Mesodermal cell (in vitro differentiated cells): ENCODE measurements at regions not wholly inside any gene's neighbourhood (a gene's known extent, or its start where the extent isn't known, plus 50 kb on each side); places are given as distances from the start of the nearest gene placed in this dataset.

Source experiments
- H3K27ac ChIP-seq: 2 replicates; pipeline ENCODE4 v1.7.0; 2013; ENCODE audit warnings: mild to moderate bottlenecking, low read depth, low read length, moderate library complexity; ENCODE audit not compliant: severe bottlenecking
- H3K36me3 ChIP-seq: 2 replicates; pipeline ENCODE4 v1.7.1; 2013; ENCODE audit warnings: mild to moderate bottlenecking, low read length, moderate library complexity; ENCODE audit not compliant: control insufficient read depth, insufficient read depth
- H3K4me1 ChIP-seq: one replicate; pipeline ENCODE4 v1.7.1; 2013; ENCODE audit warnings: mild to moderate bottlenecking, low read length; ENCODE audit not compliant: insufficient read depth, control insufficient read depth, poor library complexity, severe bottlenecking
- H3K4me3 ChIP-seq: 2 replicates; pipeline ENCODE4 v1.7.0; 2013; ENCODE audit warnings: low read length, control low read depth, mild to moderate bottlenecking; ENCODE audit not compliant: insufficient read depth, poor library complexity, severe bottlenecking; ENCODE audit errors: extremely low read depth
- H3K9me3 ChIP-seq: 2 replicates; pipeline ENCODE4 v1.7.1; 2013; ENCODE audit warnings: mild to moderate bottlenecking, low read length, moderate library complexity; ENCODE audit not compliant: control insufficient read depth
- WGBS, 2 experiments: methylation state at CpG; one replicate each; pipeline ENCODE4 v1.1.5; 2013; ENCODE audit warnings: missing lambda C conversion rate in 2 of 2; ENCODE audit not compliant: insufficient coverage in 2 of 2; 5-methylcytosine and 5-hydroxymethylcytosine counted together

DNA sequence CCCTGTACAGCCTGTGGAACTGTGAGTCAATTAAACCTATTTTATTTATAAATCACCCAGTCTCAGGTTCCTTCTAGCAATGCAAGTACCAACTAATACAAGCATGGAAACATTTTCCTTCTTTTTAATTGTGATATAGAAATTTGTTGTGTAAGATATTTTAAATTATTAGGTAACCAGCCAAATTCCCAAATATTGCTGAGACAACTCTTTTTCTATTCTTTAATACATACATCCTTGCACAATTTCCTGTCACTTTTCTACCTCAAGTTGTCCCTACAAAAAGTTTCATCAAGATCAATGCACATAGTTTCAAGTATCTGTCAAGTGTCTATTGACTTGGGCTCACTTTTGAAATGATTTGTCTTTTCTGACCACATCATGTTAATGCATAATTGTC is 488.6 kb downstream of the ACTL7B start:
- Histone ChIP-seq H3K4me3 (no peak overlapping the region), H3K9me3 (no peaks in the 10 kb centered on the region), H3K36me3 (no peaks in the 10 kb centered on the region), H3K4me1 (no peaks in the 10 kb centered on the region), H3K27ac (no peak overlapping the region)

DNA sequence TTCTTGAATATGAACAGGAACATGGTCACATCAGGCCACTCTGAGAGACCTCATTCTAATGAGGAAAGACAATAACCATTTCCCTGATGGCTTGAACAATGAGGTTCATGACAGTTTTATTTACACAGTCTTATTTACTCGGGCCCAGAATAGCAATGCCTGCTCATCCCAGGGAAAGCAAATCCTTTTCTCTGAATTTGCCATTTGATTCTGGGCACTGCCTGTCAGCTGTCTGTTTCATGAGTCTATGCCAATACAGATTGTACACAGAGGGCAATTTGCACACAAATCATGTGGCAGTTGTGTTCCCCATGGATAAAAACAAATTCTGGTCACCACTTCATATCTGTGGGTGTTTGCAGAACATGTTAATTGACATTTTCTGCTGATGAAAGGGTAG is 492.5 kb downstream of the ACTL7B start:
- WGBS, 2 experiments = 86 to 100% methylated on average over 1 of the region's 1 CpG
- Histone ChIP-seq H3K4me3 (no peak overlapping the region), H3K4me1 (no peaks in the 10 kb centered on the region), H3K9me3 (no peaks in the 10 kb centered on the region), H3K36me3 (no peaks in the 10 kb centered on the region), H3K27ac (no peak overlapping the region)

DNA sequence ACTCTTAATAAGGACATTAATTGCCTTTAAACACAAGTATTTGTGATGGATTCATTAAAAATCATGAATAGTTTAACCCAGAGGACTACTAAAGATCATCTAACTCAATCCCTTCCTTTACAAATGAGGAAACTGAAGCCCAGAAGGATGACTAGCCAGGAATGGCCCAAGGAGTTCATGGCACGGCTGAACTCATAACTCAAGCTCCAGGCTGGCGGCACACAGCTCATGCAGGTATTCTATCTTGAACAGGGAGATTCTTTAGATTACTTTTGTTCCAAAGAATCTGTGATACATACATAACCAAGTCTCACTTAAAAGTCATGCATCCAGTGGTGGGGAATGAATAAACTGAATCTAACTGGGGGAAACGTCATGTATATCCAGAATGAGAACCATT is 495.5 kb downstream of the ACTL7B start:
- WGBS, 2 experiments = no CpG with 5 or more reads among the region's 3 CpGs
- no peaks in the 10 kb centered on the region for H3K4me1 ChIP-seq

DNA sequence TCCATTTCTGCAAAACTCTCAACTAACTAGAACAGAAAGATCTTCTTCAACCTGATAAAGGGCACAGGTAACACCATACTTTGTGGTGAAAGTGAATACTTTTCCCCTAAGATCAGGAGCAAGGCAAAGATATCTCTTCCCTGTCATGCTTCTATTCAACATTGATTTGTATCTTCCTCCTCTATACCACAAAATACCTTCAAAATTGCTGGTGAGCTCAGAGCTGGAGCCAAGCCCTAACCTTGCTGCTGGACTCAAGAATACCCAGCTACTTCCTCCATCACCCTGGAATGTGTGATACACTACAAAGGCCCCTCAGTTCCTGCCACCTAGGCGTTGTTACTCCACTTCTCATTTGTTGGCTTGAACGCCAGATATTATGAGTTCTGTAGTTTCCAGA is 499.0 kb downstream of the ACTL7B start:
- Histone ChIP-seq H3K9me3 (no peaks in the 10 kb centered on the region), H3K4me3 (no peak overlapping the region), H3K27ac (no peak overlapping the region), H3K36me3 (no peaks in the 10 kb centered on the region), H3K4me1 (no peaks in the 10 kb centered on the region)
- 40% methylated on average over 1 of the region's 2 CpGs; no CpG with 5 or more reads in 1 of the 2 experiments for WGBS, 2 experiments

More for the DNA sequence above, 495.5 kb downstream of the ACTL7B start:
- Histone ChIP-seq H3K4me3 (no peak overlapping the region), H3K36me3 (no peaks in the 10 kb centered on the region), H3K27ac (no peak overlapping the region), H3K9me3 (no peaks in the 10 kb centered on the region)

DNA sequence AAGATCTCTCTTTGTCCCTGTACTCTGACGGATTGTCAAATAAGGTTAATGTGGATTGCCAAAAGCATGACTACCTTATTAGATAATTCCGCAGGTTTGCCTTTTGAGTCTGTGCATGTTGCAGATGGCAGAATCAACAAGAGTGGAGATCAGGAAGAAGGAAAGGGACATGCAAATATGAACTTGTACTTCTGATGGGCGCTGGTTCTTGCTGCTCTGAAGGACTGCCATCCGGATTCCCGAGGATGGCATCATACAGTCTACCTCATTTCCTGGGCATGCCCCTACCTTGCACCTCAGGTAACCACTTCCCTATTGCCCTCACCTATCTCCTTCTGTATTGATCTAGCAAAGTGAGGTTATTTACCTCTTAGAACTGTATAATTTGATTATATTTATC is 504.2 kb downstream of the ACTL7B start:
- WGBS, 2 experiments = 83% methylated on average over 2 of the region's 5 CpGs; no CpG with 5 or more reads in 1 of the 2 experiments
- Histone ChIP-seq H3K4me3 (no peak overlapping the region), H3K27ac (no peak overlapping the region), H3K36me3 (no peaks in the 10 kb centered on the region), H3K9me3 (no peaks in the 10 kb centered on the region), H3K4me1 (no peaks in the 10 kb centered on the region)

DNA sequence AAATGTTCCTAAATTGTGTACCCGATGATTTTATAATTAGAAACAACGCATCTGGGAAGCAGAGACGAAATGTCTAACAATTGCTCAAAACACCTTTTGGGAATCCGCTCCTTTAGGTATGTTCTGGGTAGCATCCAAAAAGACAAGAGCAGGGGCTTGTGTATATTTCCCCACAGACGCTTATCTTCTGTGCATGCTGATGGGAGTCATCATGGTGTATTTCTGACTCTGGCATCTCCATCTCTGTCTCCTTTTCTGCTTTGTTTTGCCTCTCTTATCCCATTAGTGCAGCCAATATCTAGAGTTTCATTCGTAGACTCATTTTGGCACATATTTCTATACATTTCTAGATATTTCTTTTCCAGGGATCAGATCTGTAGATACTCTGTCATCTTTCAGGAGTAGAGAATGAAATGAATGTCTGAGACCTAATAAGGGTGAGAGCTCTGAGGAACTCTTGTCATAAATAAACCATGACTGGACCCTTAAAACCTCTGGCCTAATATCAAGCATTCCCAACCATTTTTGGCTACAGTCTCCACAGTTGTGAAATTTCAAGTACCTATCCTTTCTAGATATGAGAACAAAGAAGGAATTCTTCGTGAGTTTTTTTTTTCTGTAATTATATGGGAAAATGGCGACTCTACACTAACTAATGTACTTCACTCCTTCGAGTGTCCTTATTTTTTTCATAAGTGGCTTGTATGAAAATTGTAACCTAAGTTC is 508.2 kb downstream of the ACTL7B start:
- WGBS, 2 experiments = 92 to 100% methylated on average over 4 to 5 of the region's 9 CpGs
- H3K9me3 ChIP-seq = no peaks in the 10 kb centered on the region

DNA sequence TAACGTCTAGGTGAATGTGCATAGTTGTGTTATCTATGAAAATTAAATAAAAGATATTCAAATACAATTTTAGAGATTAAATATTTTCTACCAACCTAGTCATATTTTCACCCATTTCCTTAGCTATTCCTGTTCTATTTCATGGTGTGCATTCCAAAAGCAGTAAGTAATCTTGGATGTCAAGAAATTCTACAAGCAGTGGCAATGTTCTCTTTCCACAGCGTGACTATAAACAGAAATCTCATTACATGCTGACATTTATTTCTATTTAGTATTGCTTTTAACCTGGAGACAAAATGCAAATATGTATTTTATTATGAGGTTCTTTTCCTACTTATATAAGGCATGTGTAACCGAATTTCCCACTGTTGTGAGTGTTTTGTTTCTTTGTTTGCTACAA is 510.0 kb downstream of the ACTL7B start:
- no peaks in the 10 kb centered on the region for H3K4me1 ChIP-seq
- no peak overlapping the region for H3K4me3 ChIP-seq
- WGBS, 2 experiments = no CpG with 5 or more reads among the region's 3 CpGs
- H3K9me3 ChIP-seq = no peaks in the 10 kb centered on the region
- H3K27ac ChIP-seq = no peak overlapping the region
- H3K36me3 ChIP-seq = no peaks in the 10 kb centered on the region

More for the DNA sequence above, 508.2 kb downstream of the ACTL7B start:
- Histone ChIP-seq H3K36me3 (no peaks in the 10 kb centered on the region), H3K4me1 (no peaks in the 10 kb centered on the region), H3K27ac (no peak overlapping the region), H3K4me3 (no peak overlapping the region)

DNA sequence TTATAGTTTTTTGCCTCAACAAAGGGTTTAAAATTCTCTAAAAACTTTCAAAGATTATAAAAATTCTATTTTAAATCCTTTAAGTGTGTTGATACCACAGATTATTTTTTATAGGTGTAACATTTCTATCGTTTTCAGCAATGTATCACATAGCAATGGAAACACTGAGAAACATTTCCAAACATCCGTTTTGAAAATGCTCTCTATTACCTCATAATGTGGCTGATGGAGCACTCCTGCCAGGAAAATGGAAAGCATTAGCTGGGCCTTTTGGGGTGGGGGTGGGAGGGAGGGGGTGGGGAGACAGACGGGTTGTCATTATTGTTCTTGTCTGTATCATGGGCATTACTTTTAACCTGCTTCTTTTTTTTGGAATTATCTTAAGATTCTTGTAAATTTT is 516.5 kb downstream of the ACTL7B start:
- Histone ChIP-seq H3K4me1 (no peaks in the 10 kb centered on the region), H3K27ac (no peak overlapping the region), H3K4me3 (no peak overlapping the region), H3K9me3 (no peaks in the 10 kb centered on the region), H3K36me3 (no peaks in the 10 kb centered on the region)
- WGBS, 2 experiments = no CpG with 5 or more reads among the region's 3 CpGs

DNA sequence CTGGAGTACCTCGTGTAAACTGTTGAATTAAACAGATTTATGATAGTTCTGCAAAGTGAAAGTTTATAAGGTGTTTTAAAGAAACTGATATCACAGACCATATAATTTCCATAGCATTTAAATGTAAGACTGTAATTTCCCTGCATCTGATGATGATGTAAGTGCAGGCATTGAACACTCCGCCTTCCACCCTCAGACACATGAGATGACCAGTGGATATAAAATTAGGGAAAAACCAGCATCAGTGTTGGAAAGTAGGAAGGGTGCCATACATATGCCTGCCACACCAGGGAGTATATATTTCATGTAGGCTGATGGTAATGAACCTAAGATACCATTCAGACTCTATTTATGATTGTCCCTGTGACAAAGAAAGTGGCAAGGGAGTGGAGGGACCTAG is 519.2 kb downstream of the ACTL7B start:
- no peaks in the 10 kb centered on the region for H3K36me3 ChIP-seq
- H3K4me3 ChIP-seq = no peak overlapping the region
- no peaks in the 10 kb centered on the region for H3K4me1 ChIP-seq
- no peak overlapping the region for H3K27ac ChIP-seq
- no CpG with 5 or more reads among the region's 2 CpGs for WGBS, 2 experiments
- no peaks in the 10 kb centered on the region for H3K9me3 ChIP-seq

DNA sequence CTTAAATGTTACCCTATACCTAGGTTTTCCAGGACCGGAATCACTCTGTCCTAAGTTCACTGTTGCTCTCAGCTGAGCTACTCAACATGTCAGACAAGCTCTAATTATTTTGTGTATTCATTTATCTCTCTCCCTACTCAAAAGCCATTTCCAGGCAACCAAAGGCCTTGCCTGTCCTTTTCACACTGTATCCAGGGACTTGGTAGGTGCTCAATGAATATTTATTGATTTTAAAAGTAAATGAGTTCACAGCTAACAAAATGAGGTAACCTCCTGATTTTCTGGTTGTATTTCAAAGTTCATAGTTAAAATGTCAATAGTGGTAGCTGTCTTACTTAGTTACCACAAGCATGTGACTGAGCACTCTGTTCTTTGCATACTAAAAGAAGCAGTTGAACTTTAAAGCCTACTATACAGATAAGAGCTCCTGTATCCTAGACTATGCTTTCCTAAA is 522.2 kb downstream of the ACTL7B start:
- Histone ChIP-seq H3K9me3 (peaks cover 4% of the 10 kb centered on the region), H3K4me1 (no peaks in the 10 kb centered on the region), H3K36me3 (no peaks in the 10 kb centered on the region), H3K27ac (no peak overlapping the region), H3K4me3 (no peak overlapping the region)
- WGBS, 2 experiments = 20 to 40% methylated on average over 1 of the region's 1 CpG

DNA sequence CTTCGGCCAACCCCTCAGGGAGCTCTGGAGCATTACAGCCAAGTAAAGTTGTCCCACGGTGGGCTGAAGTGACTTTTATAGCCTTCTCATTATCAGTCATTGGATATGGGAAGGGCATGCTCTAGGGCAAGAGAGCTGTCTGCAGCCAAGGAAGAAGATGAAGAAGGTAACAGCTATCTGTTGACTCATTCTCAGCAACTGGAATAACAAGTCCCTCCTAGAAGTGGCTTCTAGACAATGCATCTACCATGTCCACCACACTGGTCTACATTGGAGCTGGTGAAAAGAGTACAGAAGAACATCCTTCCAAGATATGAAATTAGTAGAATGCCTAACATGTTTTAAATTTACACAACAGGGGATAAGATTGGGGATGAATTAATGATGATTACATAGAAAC is 524.2 kb downstream of the ACTL7B start:
- H3K9me3 ChIP-seq = peaks cover 4% of the 10 kb centered on the region
- no peak overlapping the region for H3K27ac ChIP-seq
- no peak overlapping the region for H3K4me3 ChIP-seq
- no peaks in the 10 kb centered on the region for H3K36me3 ChIP-seq
- 95 to 100% methylated on average over 1 to 2 of the region's 2 CpGs for WGBS, 2 experiments
- H3K4me1 ChIP-seq = no peaks in the 10 kb centered on the region
